GM12878 (cell line): ENCODE measurements at regions not wholly inside any gene's neighbourhood (a gene's known extent, or its start where the extent isn't known, plus 50 kb on each side); places are given as distances from the start of the nearest gene placed in this dataset.

Experiments
- ATAC-seq: fragments of 200-7000 bp; cut with Tn5 transposase; 3 replicates; pipeline ENCODE4 v1.9.1; 2020; ENCODE audit warnings: mild to moderate bottlenecking, moderate library complexity
- BruUV-seq: library from RNA; stranded (reverse); fragments of 400-500 nt; replicated peaks from 2 replicates; lab custom pipeline; 2021; lab: Mats Ljungman, UMichigan
- CTCF ChIA-PET: fragments of 300-600 bp; sonication (Branson Sonifier 250); formaldehyde crosslinking; extraction: SDS; loops from one replicate; lab custom pipeline; 2021; ENCODE audit warnings: inconsistent platforms; lab: Yijun Ruan, JAX
- POLR2A ChIA-PET: fragments of 350-600 bp; formaldehyde crosslinking; extraction: SDS; loops from one replicate; lab custom pipeline; 2021; ENCODE audit warnings: inconsistent platforms; lab: Charles Lee
- RAD21 ChIA-PET: fragments of 300-600 bp; sonication (Branson Sonifier 250); formaldehyde crosslinking; loops from one replicate; lab custom pipeline; 2023; ENCODE audit warnings: antibody characterized with exemption; ENCODE audit not compliant: unreplicated experiment; lab: Charles Lee
- SMC1A ChIA-PET: fragments of 300-600 bp; sonication (Branson Sonifier 250); formaldehyde crosslinking; loops from one replicate; lab custom pipeline; 2023; ENCODE audit not compliant: unreplicated experiment, uncharacterized antibody; lab: Charles Lee
- DNase-seq: peaks from one replicate; pipeline ENCODE4 v3.0.0-alpha.2; 2011; ENCODE audit warnings: low read depth, low spot score
- FAIRE-seq: peaks from 3 replicates; lab custom pipeline; 2011; peaks lifted over from hg19 to GRCh38; lab: Jason Lieb, UNC
- H2AFZ ChIP-seq: 2 replicates; pipeline ENCODE4 v1.6.0; 2011; ENCODE audit warnings: low read depth, low read length, control low read depth; ENCODE audit not compliant: control insufficient read depth
- H3K27ac ChIP-seq: 2 replicates; pipeline ENCODE4 v1.5.1; 2011; ENCODE audit warnings: control low read depth; ENCODE audit not compliant: control insufficient read depth, insufficient read depth
- H3K27me3 ChIP-seq, 2 experiments: replicated peaks in 1 of 2; 2 replicates each; pipeline versions ENCODE4 v1.6.0 to v1.6.1; 2011; ENCODE audit warnings: low read length in 1 of 2; ENCODE audit not compliant: control insufficient read depth in 2 of 2, insufficient read depth in 2 of 2
- H3K36me3 ChIP-seq, 2 experiments: 2 replicates each; pipeline ENCODE4 v1.5.1; 2011; ENCODE audit warnings: low read length in 1 of 2; ENCODE audit not compliant: control insufficient read depth in 2 of 2, insufficient read depth in 2 of 2
- H3K4me1 ChIP-seq: 2 replicates; pipeline ENCODE4 v1.6.1; 2011; ENCODE audit warnings: mild to moderate bottlenecking, low read length, moderate library complexity, mixed read lengths; ENCODE audit not compliant: control insufficient read depth, insufficient read depth
- H3K4me2 ChIP-seq: 2 replicates; pipeline ENCODE4 v1.6.0; 2011; ENCODE audit warnings: control low read depth; ENCODE audit not compliant: control insufficient read depth, insufficient read depth
- H3K4me3 ChIP-seq: fragments of 200-600 bp; sonication (generic); 2 replicates; pipeline ENCODE4 v1.5.1; 2016
- H3K79me2 ChIP-seq: 2 replicates; pipeline ENCODE4 v1.6.0; 2011; ENCODE audit warnings: low read length; ENCODE audit not compliant: control insufficient read depth, insufficient read depth
- H3K9ac ChIP-seq: 2 replicates; pipeline ENCODE4 v1.8.0; 2011; ENCODE audit warnings: low read length, control low read depth, mixed read lengths; ENCODE audit not compliant: control insufficient read depth, insufficient read depth
- H3K9me3 ChIP-seq: replicated peaks from 3 replicates; pipeline ENCODE4 v1.5.1; 2011; ENCODE audit warnings: mild to moderate bottlenecking, low read length; ENCODE audit not compliant: control insufficient read depth, insufficient read depth
- H4K20me1 ChIP-seq: 2 replicates; pipeline ENCODE4 v1.6.0; 2011; ENCODE audit not compliant: control insufficient read depth, insufficient read depth
- BCL3 ChIP-seq: IDR thresholded peaks from 2 replicates; pipeline ENCODE4 v1.6.1; 2011; ENCODE audit warnings: borderline replicate concordance, low read depth, mild to moderate bottlenecking, moderate library complexity, low read length; ENCODE audit not compliant: insufficient read depth, poor library complexity, severe bottlenecking
- CEBPZ ChIP-seq: fragments of 150-350 bp; IDR thresholded peaks from 2 replicates; pipeline ENCODE4 v1.6.1; 2016; ENCODE audit warnings: low read depth, low read length
- E2F4 ChIP-seq: IDR thresholded peaks from 2 replicates; pipeline ENCODE4 v1.6.1; 2012; ENCODE audit warnings: low read depth, low read length, improper control_type of control experiment
- EED ChIP-seq: sonication (generic); IDR thresholded peaks from 2 replicates; pipeline ENCODE4 v1.6.1; 2016; ENCODE audit warnings: antibody characterized with exemption, low read depth
- EP300 ChIP-seq, 2 experiments: fragments of 150-350 bp in 1 of 2; IDR thresholded peaks; 2 replicates each; pipeline ENCODE4 v1.6.1; 2011 to 2012; ENCODE audit warnings: low read depth in 2 of 2, low read length in 2 of 2, borderline replicate concordance in 1 of 2, improper control_type of control experiment in 1 of 2, inconsistent platforms in 1 of 2; ENCODE audit not compliant: control insufficient read depth in 1 of 2
- FOXM1 ChIP-seq: IDR thresholded peaks from 2 replicates; pipeline ENCODE4 v1.6.1; 2012; ENCODE audit warnings: low read depth, mild to moderate bottlenecking, inconsistent platforms, low read length, moderate library complexity
- MEF2A ChIP-seq: IDR thresholded peaks from 2 replicates; pipeline ENCODE4 v1.6.1; 2011; ENCODE audit warnings: low read depth, mild to moderate bottlenecking, low read length, moderate library complexity; ENCODE audit not compliant: insufficient read depth
- MTA2 ChIP-seq: fragments of 450-650 bp; IDR thresholded peaks from 2 replicates; pipeline ENCODE4 v1.6.1; 2016; ENCODE audit warnings: low read depth, mild to moderate bottlenecking, moderate library complexity
- MYB ChIP-seq: fragments of 150-350 bp; IDR thresholded peaks from 2 replicates; pipeline ENCODE4 v1.6.1; 2014; ENCODE audit warnings: mild to moderate bottlenecking, low read depth, low read length, borderline replicate concordance
- NFYB ChIP-seq: IDR thresholded peaks from 2 replicates; pipeline ENCODE4 v1.6.1; 2011; ENCODE audit warnings: low read depth, mild to moderate bottlenecking, low read length, improper control_type of control experiment, moderate library complexity; ENCODE audit not compliant: insufficient read depth
- PML ChIP-seq: IDR thresholded peaks from 2 replicates; pipeline ENCODE4 v1.6.1; 2012; ENCODE audit warnings: low read length, inconsistent platforms
- POU2F2 ChIP-seq: IDR thresholded peaks from 3 replicates; pipeline ENCODE4 v1.6.1; 2011; ENCODE audit warnings: low read depth, mild to moderate bottlenecking, low read length, borderline replicate concordance
- SIX5 ChIP-seq: IDR thresholded peaks from 2 replicates; pipeline ENCODE4 v1.6.1; 2011; ENCODE audit warnings: mild to moderate bottlenecking, low read depth, low read length, moderate library complexity; ENCODE audit not compliant: severe bottlenecking
- SREBF2 ChIP-seq: IDR thresholded peaks from 2 replicates; pipeline ENCODE4 v1.6.1; 2012; ENCODE audit warnings: mild to moderate bottlenecking, low read length
- STAT3 ChIP-seq: IDR thresholded peaks from 2 replicates; pipeline ENCODE4 v1.6.1; 2011; ENCODE audit warnings: low read depth, low read length, improper control_type of control experiment
- TCF12 ChIP-seq: IDR thresholded peaks from 2 replicates; pipeline ENCODE4 v1.6.1; 2011; ENCODE audit warnings: low read depth, mild to moderate bottlenecking, low read length
- USF1 ChIP-seq: IDR thresholded peaks from 2 replicates; pipeline ENCODE4 v1.6.1; 2011; ENCODE audit warnings: borderline replicate concordance, low read depth, mild to moderate bottlenecking, moderate library complexity, mixed read lengths, low read length; ENCODE audit not compliant: insufficient read depth; ENCODE audit errors: extremely low read length
- ZNF24 ChIP-seq: fragments of 450-650 bp; IDR thresholded peaks from 2 replicates; pipeline ENCODE4 v1.6.1; 2017; ENCODE audit warnings: antibody characterized with exemption, mild to moderate bottlenecking
- WGBS: methylation state at CpG from one replicate; pipeline ENCODE4 v1.1.6; 2016; ENCODE audit warnings: low lambda C conversion rate; ENCODE audit not compliant: insufficient replicate concordance, insufficient coverage; ENCODE audit errors: missing lambda C conversion rate; 5-methylcytosine and 5-hydroxymethylcytosine counted together
- in situ Hi-C: fragments of 300-500 bp; cut with MboI; formaldehyde crosslinking; loops from 9 replicates; pipeline ENCODE4 v1.14.3; 2018; ENCODE audit warnings: mixed read lengths
- intact Hi-C: fragments of 100-400 bp; cut with micrococcal nuclease; formaldehyde crosslinking; loops from one replicate; pipeline ENCODE4 v1.14.2; 2022; ENCODE audit not compliant: unreplicated experiment

- TF ChIP-seq E2F4 (no peak), TCF12 (no peak), POU2F2 (no peak), CEBPZ (no peak), MTA2 (no peak), USF1 (no peak), ZNF24 (no peak)
- TF ChIP-seq, all 136 proteins: peak for 0
Observed at GRCh38 chr9:10806868-10807267, 194.1 kb upstream of the PTPRD start (continued).

- ChIA-PET CTCF (no interaction called here), RAD21 (no interaction called here), SMC1A (no interaction called here), POLR2A (no interaction called here)
- no peak overlapping the region for H3K4me2 ChIP-seq
- H3K36me3 ChIP-seq: no peaks in the 10 kb centered on the region
- no peak overlapping the region for H3K27ac ChIP-seq
- ATAC-seq (no peak), FAIRE-seq (no peak), DNase-seq (no peak)
- H2AFZ ChIP-seq: no peak overlapping the region
- WGBS: 0% methylated on average over 1 of the region's 1 CpG
- H3K79me2 ChIP-seq: no peaks in the 10 kb centered on the region
- no peak overlapping the region for H3K4me3 ChIP-seq
- H3K27me3 ChIP-seq: no peaks in the 10 kb centered on the region
- H3K4me1 ChIP-seq: no peaks in the 10 kb centered on the region
- no TSS peak for BruUV-seq
- intact Hi-C loops (no loop called here), in situ Hi-C loops (no loop called here)
- no peaks in the 10 kb centered on the region for H3K9me3 ChIP-seq
- H4K20me1 ChIP-seq: no peaks in the 10 kb centered on the region
- H3K9ac ChIP-seq: no peak overlapping the region
- TF ChIP-seq STAT3 (no peak), EP300 (IDR thresholded peaks at IDR 0.05; ENCODE audit: borderline replicate concordance in 1 of 2, control insufficient read depth in 1 of 2, low read depth in 2 of 2, low read length in 2 of 2) (no peak), MYB (no peak), SIX5 (no peak), SREBF2 (no peak), MTA2 (no peak), TCF12 (no peak), NFYB (no peak), MEF2A (no peak), BCL3 (no peak), EED (no peak), FOXM1 (no peak), PML (no peak)
Observed at GRCh38 chr9:10818206-10818605, 205.4 kb upstream of the PTPRD start.
